ENCODE measurements at regions not wholly inside any gene's neighbourhood (a gene's known extent, or its start where the extent isn't known, plus 50 kb on each side); places are given as distances from the start of the nearest gene placed in this dataset.

DNA sequence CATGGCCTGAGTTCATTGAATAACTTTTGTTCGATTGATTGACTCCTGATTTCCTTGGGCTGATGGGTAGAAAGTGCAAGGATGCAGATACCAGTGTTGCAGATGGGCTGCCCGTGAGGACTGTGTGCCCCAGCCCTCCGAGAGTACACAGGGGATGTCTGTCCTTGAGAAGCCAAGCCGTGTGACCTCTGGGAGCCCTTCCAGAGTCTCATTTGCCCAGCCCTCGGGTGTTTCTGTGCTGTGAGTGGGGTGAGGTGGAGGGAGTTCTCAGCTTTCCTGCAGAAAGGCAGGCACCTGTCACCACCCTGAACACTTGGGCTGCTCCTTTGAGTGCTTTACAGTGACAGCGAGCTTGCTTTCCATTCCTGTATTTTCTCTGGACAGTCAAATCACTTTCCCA lies 96.4 kb upstream of the CACNA1E start:
- TF ChIP-seq CTCF (conservative IDR thresholded peaks at IDR 0.05; ENCODE audit: low read length) (no peak), EZH2phosphoT487 (IDR thresholded peaks at IDR 0.05; ENCODE audit: borderline replicate concordance, low read depth, low read length) (no peak)
